Activated CD4-positive, alpha-beta T cell treated with anti-CD3 and anti-CD28 coated beads, Interleukin-2, amount 50 U/mL, for 24 hours (primary cell): ENCODE measurements at regions not wholly inside any gene's neighbourhood (a gene's known extent, or its start where the extent isn't known, plus 50 kb on each side); places are given as distances from the start of the nearest gene placed in this dataset.
"Not testable (repeated sequence)": the region's sequence is repeated elsewhere in the genome, so short reads cannot be mapped to it uniquely, and the experiment has no call there.

Experiments
- DNase-seq, 2 donors: peaks; one replicate each; pipeline ENCODE4 v3.0.0-alpha.2; 2020; ENCODE audit warnings: low read depth in 1 of 2, low spot score in 1 of 2

DNA sequence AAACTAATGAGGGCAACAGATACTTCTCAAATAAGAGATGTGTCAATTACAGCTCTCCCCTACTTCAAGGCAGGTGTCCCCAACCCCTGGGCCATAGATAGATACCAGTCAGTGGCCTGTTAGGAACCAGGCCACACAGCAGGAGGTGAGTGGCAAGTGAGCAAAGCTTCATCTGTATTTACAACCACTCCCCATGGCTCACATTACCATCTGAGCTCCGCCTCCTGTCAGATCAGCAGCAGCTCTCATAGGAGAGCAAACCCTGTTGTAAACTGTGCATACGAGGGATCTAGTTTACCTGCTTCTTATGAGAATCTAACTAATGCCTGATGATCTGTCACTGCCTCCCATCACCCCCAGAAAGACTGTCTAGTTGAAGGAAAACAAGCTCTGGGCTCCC is 422.1 kb downstream of the GJA1 start:
- no peak for DNase-seq

DNA sequence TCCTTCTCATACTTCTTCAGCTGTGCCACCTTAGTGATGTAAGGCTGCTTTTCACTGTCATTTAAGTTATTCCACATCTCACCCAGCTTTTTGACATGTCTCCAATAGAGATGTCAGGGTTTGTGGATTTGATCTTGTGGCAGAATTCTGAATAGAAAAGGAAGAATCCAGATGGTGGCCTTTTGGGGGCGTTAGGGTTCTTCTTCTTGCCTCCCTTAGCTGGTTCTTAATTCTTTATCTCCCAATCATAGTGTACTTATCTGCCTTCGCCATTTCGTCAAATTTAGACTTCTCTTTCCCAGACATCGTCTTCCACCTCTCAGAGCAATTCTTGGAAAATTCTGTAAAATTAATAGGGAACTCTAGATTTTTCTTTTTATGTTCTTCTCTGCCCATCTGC is 422.9 kb downstream of the GJA1 start:
- DNase-seq, result no peak

DNA sequence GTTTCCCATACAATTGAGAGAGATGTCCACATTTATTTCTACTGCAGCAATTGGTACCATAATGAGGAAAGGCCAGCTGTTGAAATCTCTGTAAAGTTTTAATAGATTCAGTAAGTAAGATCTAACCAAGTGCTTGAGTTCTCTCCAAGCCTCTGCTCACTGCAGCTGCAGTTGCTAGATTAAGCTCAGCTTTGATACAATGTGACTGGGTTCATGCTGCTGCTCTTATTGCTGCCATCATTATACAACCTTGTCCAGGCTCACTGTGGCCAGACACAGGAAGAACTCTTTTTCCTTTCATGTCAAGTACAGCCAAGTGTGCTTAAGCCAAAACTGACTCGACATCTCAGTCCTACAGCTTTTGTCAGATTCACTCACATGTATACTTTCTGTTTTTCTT is 423.5 kb downstream of the GJA1 start:
- DNase-seq, result no peak

DNA sequence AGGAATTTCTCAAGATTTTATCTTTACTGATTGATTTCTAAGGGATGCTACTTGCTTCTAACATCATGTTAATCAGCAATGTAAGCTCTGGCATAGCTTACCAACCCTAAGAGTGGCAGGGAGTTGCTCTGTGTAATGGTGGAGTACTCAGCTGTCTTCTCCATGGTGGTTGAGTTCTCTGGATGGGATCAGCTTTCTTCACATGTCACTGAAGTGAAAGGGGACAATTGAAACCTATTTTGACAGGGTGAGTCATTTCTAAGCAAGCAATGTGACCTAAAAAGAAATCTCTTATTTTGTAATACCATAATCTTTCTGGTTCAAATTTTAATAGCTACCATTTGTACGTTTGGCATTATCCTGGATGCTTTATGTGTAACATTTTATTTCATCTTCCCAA is 430.4 kb downstream of the GJA1 start:
- no peak for DNase-seq

DNA sequence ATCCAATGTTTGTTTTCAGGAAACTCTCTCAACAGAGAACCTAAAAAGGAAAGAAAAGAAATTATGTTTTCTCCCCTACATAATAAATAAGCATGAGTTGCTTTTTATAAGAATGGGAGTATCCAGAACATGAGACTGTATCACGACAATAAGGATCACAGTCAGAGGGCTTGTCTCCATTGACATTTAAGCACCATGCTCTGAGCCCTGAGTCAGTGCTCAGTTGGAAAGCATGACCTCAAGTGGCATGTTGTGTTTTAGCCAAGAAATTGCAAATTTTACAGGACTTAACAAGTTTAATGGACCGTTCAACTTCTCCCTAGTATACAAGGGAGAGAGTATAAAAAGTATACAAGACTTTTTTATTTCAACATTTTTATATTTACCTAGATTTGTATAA is 431.6 kb downstream of the GJA1 start:
- DNase-seq, result no peak

DNA sequence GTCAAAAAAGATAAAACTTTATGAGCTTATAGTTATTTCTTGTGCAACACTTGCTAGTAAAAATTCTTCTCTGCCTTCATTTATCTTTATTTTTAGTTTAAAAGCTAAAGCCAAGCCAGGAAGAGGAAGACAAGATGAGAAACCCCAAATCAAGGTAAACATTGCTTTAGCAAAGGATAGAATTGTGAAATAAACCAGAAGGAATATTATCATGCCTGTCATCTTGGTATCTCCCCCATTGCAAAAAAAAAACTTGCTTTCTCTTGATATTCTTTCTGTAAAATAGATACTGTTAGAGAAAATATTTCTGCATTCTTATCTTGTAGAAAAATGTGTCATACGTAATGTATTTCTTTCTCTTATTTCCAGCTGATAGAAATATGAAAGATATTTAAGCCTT is 432.8 kb downstream of the GJA1 start:
- DNase-seq, result no peak

DNA sequence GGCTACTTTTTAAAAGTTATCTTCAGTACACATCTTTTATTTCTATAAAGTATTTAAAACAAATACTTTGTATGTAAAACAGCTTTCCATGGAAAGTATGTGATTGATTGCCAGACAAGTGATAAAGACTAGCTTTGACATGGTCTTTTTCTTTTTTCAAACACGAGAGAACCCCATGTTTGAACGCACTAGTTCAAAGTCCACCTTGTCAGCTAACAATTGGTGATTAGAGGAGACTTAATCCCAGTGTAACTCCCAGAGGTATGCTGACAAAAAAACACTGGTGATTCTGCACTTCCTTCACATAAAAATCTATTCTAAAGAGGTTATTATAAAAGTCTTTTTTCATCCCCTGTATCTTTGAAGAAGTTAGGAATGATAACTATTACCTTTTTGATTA is 438.1 kb downstream of the GJA1 start:
- no peak for DNase-seq

DNA sequence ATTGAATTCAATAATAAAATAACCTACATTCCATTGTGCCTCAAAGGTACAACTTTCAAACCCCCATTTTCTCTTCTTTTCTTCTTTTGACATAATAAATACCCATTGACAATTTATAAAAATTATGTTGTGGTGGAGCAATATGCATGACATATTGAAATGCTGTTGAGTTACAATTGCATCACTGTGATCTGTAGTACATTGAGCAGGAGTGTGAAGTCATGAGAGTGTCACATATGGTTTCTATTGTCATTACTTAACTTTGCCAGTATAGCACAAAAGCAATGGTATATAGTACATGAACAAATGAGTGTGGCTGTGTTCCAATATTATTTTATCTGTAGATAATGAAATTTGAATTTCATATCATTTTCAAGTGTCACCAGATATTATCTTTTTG is 441.3 kb downstream of the GJA1 start:
- DNase-seq, result no peak

DNA sequence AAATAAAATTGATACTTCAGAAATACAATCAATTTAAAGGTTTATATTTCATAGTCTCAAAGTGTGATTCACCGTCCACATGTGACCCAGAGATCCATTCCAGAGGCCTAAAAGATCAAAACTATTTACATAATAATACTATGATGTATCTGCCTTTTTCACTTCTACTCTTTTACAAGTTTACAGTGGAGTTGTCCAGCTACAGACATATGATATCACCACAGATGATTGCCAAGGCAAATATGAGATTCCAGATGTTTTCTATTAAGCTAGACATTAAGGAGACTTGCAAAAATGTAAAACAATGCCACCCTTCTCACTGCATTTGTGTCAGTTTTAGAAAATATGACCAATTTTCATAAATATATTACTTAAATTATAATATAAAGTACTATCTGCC is 443.7 kb downstream of the GJA1 start:
- DNase-seq, result no peak

DNA sequence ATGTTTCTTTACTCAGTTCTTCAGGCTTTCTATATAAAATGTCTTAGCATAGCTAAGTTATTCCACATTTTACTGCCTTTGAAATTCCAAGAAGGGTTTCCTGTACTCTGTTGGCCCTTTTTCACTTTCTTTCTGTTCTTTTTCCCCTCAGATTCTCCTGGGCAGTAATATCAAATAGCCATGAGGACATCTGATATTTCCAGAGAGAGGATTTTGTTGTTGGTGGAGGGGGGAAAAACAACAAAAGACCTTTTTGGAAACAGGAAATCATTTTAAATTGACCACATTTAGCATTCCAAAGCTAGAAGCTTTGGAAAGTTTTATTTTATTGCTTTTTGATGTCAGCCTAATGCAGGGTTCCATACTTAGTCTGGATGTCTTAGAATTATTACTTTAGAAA is 445.4 kb downstream of the GJA1 start:
- DNase-seq, result no peak

DNA sequence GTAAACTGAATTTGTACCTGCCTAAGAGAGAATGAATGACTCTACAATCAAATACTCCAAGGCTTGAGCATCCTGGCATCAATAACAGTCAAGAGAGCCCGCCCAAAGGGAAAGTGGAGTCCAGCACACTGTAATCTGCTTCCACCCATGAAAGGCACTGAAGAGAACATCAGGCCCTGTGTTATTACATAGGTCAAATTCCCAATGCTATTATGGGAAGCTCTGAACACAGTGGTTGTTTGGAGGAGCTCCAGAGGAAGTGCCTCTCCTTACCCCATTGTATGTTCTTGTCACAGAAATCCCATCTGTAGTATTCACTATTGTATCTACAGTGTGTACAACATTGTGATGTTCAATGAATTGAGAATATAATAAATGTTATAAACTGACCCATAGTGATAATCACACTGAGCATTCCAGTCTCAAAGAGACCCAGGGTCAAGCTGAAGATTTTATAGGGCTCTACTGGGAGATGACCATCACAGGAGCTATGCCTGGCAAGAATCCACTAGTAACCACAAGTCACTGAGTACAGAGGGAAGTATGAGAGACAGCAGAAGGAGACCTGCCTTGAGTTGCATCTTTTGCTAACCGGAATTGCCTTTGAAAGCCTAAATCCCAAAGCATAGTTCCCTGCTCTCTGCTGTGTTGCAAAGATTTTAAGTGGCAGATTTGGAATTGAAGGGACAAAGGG is 446.7 kb downstream of the GJA1 start:
- no peak for DNase-seq

DNA sequence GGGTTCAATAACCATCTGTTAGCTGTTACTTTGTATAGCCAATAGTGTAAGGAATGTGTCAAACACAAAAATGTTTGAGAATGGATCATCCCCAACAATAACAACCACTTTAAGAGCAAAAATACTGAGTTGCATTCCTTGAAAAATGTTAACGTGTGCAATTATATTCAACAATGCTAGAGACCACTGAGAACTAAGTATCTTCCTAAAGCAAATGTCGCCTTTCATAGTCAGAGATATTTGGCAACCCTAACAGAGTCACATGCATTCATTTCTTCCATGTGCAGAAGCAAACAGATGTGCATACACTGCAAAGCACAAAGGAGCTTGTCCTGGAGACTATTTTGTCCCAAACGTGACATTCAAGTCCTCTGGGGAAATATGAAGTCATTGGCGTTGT is 448.6 kb downstream of the GJA1 start:
- no peak for DNase-seq

DNA sequence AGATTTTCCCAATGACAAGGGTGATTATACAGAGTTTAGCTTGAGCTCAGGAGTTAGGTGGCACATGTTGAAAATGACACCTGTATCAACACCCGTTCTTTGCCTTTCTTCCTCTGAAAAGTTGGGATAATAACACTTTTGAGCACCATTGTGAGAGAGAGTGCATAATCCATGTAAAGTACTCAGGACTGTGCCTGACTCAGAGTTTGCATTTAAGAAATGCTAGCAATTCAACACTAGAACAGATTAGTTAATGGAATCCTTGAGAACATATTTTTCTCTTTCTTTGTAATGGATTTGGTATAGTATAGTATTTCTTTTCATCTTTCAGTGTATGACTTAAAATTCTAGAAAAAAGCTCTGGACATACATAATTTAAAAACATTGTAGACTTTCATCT is 449.2 kb downstream of the GJA1 start:
- DNase-seq, result no peak

DNA sequence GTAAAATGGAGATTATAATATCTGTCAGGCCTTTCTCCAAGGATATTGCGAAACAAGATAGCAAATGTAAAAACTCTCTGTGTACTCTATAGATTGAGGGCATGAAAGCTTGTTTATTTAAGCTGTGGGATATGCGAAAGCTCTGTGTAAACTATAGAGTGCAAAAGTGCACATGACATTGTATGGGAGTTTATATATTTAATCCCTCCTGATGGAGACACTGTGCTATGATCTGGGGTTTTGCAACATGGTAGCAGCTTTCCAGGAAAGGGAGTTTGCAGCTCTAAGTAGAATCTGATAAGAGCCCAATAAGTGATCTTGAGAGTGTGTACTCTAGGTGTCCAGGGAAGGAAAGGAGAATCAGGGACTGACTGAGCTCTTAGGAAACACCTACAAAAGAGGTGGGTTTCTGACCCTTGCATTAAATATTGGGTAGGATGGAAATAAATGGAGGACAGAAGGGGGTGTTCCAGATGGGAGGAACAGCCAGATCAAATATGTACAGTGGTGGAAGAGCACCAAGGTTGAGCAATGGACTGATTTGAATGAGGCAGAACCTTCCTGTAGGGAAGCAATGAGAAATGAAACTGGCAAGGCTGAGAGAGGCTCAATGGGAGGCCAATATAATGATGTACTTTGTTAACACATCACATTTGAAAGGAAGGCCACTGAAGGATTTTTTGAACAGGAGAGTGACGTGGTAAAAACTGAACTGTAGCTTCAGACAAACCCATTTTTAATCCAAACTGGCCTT is 450.1 kb downstream of the GJA1 start:
- no peak for DNase-seq

DNA sequence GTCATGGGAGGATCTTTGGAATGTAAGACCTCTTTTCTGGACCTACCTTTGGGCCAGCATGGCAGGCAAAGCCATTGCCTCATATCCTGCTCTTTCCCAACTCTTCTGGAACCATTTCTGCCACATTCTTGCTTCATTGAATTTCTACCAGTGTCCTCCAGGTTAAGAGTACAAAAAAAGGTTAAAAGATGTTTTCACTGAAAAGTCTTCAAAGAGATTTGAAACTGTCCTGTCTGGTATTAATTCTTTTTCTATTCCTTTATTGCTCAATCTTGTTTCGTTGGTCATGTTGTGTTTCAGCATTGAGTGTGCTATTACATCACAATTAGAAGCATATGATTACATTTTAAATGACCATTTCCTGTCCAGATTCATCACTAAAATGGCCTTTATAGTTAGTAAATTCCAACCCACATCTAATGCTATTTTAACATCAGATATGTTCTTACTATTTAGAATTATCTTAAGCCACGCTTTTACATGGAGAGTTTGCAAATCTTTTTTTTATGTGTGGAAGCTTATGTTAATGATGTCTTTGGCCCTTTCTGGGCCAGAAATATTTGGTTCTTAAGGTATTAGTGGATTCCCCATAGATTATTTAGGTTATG is 450.9 kb downstream of the GJA1 start:
- DNase-seq, result no peak

DNA sequence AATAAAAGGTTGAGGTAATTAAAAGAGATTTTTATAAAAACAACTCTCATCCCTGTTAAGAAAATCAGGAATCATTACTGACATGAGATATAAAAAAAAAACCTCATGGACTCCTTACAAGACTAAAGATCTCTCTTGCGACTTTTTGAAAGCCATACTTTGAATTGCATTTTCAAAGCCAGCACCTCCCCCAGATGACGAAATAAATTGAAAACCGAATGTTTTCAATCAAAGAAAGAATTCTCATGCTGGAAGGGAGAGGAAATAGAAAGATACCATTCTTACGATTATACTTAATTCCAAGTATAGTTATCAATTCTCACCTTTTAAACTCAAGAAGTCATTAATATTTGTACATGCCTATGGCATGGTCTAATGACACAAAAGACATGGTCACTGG is 452.3 kb downstream of the GJA1 start:
- DNase-seq, result no peak

DNA sequence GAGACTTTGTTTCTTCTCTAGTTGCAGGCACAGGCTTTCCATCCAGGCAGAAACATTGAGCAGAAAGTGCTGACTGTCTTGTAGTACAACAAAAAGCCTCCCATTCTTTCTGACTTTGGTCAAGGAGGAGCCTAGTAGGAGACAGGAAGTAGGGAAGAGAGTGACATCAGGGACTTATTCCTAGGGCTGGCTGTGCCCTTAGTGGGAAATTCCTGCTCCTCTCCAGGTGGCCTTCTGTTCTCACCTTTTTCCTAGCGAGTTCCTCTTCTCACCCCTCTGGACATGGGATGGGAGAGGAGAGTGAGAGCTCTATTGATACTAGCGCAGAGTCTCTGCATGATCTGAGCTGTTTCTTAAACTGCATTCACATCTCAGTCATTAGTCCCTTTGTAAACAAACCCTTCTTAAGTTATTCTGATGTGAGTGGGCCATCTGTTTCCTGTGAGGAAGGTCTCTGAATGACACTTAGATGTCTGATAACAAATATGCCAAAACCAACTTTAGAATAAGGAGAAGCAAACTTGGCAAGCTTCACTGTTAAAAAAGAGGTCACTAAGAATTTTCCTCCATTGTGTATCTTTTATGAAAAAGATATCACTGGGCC is 455.0 kb downstream of the GJA1 start:
- DNase-seq, result no peak

DNA sequence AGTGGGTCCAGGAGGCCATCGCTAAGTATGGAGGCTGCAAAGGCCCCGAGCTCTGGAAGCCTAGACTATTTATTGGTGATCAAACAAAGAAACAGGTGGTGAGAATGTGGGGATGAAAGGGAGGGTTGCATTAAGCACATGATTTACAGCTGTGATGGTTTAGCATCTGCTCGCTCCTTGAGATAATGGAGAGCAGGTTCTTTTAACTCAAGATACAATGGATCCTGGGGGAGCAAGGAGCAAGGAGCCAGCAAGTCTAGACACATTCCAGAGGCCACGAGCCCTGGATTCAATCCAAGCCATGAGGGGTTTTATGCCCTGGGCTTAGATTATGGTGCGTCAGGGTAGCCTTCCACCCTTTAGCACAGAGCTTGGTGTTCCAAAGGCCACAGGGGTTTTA is 460.3 kb downstream of the GJA1 start:
- not testable (repeated sequence) for DNase-seq

DNA sequence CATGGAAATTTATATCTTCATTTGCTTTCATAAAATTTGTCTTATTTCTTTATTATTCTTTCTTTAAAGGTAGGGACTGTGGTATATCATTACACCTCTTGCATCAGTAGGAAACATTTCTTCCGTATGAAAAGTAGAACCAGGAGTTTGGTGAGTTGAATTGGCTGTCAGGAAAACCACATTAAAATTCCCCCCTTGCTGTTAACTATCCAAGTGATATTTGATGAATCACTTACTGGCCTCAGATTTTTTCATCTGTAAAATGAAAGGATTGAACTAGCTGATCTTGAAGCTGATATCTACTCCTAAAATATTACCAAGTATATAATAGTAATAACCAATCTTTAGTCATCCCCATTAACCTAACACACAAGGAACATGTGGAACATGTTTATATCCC is 460.9 kb downstream of the GJA1 start:
- DNase-seq, result no peak

DNA sequence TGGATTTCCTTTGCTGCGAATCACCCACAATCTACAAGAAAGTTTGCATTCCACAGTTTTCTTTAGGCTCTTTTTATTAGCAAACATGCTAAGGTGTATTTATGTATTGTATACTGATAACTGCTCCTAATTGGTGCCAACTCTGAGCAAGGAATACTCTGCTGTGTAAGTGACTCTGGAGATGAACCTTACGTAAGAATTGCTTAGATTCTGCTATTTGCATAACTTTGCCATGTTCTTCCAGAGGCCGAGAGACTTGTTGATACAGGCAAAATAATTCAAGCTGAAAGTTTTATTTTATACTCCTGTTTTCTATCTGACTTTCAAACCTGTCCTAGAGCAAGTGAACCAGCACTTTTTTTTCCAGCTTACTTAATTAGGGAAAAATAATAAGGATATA is 461.3 kb downstream of the GJA1 start:
- DNase-seq, result no peak

DNA sequence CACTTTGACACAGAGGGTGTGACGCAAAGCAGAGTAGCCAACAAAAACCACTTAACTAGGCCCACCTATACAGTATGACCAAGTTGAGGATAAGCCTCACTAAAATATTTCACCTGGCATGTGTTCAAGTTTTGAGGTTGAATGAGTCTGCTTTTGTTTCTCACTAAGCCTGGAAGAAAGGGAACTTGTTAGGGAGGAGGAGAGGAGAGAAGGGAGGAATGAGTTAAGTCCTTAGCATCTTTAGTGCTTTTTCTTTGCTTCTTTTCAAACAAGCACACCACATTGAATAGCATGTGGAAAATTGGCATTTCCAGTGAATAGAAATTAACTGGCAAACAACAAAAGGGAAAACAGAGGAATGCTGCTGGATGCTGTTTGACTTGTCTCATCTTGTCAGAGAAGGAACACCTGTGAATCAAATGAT is 461.9 kb downstream of the GJA1 start:
- no peak for DNase-seq

DNA sequence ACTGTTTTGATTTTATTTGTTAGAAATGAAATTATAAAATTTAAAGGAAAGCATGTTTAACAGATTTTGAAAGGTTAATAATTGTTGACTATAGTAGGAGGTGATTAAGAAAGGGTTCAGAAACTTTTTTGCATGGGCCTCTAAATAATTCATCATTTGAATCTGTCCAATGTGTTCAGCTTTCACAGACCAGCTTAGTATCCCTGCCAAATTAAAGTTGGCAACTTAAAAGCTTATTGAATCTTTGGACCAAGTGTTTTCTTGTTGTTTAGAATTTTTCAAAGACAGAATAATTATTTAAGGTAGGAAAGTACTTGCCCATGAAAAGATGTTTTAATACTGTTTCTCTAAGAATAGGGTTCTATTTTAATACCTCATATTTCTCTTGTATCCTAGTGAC is 466.0 kb downstream of the GJA1 start:
- DNase-seq, result no peak
